A673 (cell line): ENCODE measurements at regions not wholly inside any gene's neighbourhood (a gene's known extent, or its start where the extent isn't known, plus 50 kb on each side); places are given as distances from the start of the nearest gene placed in this dataset.

Source experiments
- BruUV-seq: library from RNA; stranded (reverse); fragments of 400-500 nt; replicated peaks from 2 replicates; lab custom pipeline; 2021; lab: Mats Ljungman, UMichigan
- CTCF ChIA-PET: fragments of 300-600 bp; sonication (Branson Sonifier 250); formaldehyde crosslinking; loops from one replicate; lab custom pipeline; 2022; ENCODE audit warnings: antibody characterized with exemption; lab: Charles Lee
- POLR2A ChIA-PET: fragments of 300-600 bp; sonication (Branson Sonifier 250); formaldehyde crosslinking; loops from one replicate; lab custom pipeline; 2022; ENCODE audit warnings: antibody characterized with exemption; ENCODE audit not compliant: low non-redundant PET; lab: Charles Lee
- DNase-seq: peaks from one replicate; pipeline ENCODE4 v3.0.0-alpha.2; 2015; ENCODE audit warnings: low spot score
- H3K27ac ChIP-seq: fragments of 200-600 bp; sonication (generic); 2 replicates; pipeline ENCODE4 v1.5.1; 2016; ENCODE audit warnings: mixed run types, low read depth, mild to moderate bottlenecking, mixed read lengths, antibody characterized with exemption, low read length; ENCODE audit not compliant: poor library complexity, severe bottlenecking
- H3K27me3 ChIP-seq: fragments of 200-600 bp; sonication (generic); replicated peaks from 2 replicates; pipeline ENCODE4 v1.6.1; 2017; ENCODE audit warnings: mixed run types, low read depth, mild to moderate bottlenecking, mixed read lengths, antibody characterized with exemption, low read length; ENCODE audit not compliant: insufficient read depth, poor library complexity
- H3K36me3 ChIP-seq: fragments of 200-600 bp; sonication (generic); 2 replicates; pipeline ENCODE4 v1.6.1; 2016; ENCODE audit warnings: mixed run types, mild to moderate bottlenecking, mixed read lengths, antibody characterized with exemption, low read length; ENCODE audit not compliant: insufficient read depth, poor library complexity, severe bottlenecking
- H3K4me1 ChIP-seq: fragments of 200-600 bp; sonication (generic); 2 replicates; pipeline ENCODE4 v1.6.1; 2017; ENCODE audit warnings: mixed run types, mild to moderate bottlenecking, mixed read lengths, antibody characterized with exemption, low read length; ENCODE audit not compliant: insufficient read depth, poor library complexity, severe bottlenecking
- H3K4me3 ChIP-seq: fragments of 200-600 bp; sonication (generic); 2 replicates; pipeline ENCODE4 v1.5.1; 2016; ENCODE audit warnings: low read depth, mixed run types, mild to moderate bottlenecking, mixed read lengths, low read length; ENCODE audit not compliant: poor library complexity, severe bottlenecking
- H3K9me3 ChIP-seq: fragments of 200-600 bp; sonication (generic); 2 replicates; pipeline ENCODE4 v1.6.1; 2016; ENCODE audit warnings: mixed run types, low read depth, mild to moderate bottlenecking, mixed read lengths, antibody characterized with exemption, low read length; ENCODE audit not compliant: poor library complexity, severe bottlenecking
- EZH2 ChIP-seq: fragments of 200-600 bp; sonication (generic); IDR thresholded peaks from 2 replicates; pipeline ENCODE4 v1.6.1; 2017; ENCODE audit warnings: borderline replicate concordance, low read depth, mild to moderate bottlenecking, mixed read lengths, antibody characterized with exemption, low read length; ENCODE audit not compliant: poor library complexity, severe bottlenecking
- intact Hi-C: fragments of 100-400 bp; cut with micrococcal nuclease; formaldehyde crosslinking; loops from one replicate; pipeline ENCODE4 v1.10.0; 2022; ENCODE audit not compliant: unreplicated experiment
- TF ChIP-seq, protein P1 (sequence below): fragments of 300-800, 200-600 bp; sonication (generic); conservative IDR thresholded peaks from 2 replicates; pipeline ENCODE4 v1.5.1; 2017; ENCODE audit warnings: low read depth, mild to moderate bottlenecking, antibody characterized with exemption, low read length, moderate library complexity, mixed read lengths

DNA sequence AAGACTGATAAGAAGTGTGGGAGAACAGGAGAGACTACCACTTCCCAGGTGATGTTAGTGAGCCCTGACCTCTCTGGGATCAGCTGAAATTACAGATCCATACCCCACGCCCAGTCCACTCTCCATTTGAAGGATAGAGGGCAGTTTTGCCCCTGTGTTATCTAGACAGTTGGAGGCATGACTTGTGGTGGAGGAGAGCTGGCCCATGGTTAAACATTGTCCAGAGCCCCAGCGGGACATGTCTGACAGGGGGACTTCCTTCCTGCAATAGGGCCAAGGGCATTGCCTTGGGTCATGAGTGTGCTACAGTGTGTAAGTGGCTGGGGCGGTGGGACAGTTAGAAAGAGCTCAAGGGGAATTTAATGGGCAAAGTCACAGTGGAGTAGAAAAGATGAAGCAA, 181.1 kb downstream of the MID1IP1 start:
- DNase-seq, result no peak
- H3K36me3 ChIP-seq, result no peaks in the 10 kb centered on the region
- H3K9me3 ChIP-seq, result no peaks in the 10 kb centered on the region
- TF ChIP-seq, protein P1, sequence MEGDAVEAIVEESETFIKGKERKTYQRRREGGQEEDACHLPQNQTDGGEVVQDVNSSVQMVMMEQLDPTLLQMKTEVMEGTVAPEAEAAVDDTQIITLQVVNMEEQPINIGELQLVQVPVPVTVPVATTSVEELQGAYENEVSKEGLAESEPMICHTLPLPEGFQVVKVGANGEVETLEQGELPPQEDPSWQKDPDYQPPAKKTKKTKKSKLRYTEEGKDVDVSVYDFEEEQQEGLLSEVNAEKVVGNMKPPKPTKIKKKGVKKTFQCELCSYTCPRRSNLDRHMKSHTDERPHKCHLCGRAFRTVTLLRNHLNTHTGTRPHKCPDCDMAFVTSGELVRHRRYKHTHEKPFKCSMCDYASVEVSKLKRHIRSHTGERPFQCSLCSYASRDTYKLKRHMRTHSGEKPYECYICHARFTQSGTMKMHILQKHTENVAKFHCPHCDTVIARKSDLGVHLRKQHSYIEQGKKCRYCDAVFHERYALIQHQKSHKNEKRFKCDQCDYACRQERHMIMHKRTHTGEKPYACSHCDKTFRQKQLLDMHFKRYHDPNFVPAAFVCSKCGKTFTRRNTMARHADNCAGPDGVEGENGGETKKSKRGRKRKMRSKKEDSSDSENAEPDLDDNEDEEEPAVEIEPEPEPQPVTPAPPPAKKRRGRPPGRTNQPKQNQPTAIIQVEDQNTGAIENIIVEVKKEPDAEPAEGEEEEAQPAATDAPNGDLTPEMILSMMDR, result no peak
- no peak for TF ChIP-seq EZH2
- no peak overlapping the region for H3K27ac ChIP-seq
- H3K4me1 ChIP-seq, result no peaks in the 10 kb centered on the region
- intact Hi-C loops, result no loop called here
- BruUV-seq, result no TSS peak
- H3K27me3 ChIP-seq, result no peaks in the 10 kb centered on the region
- no peak overlapping the region for H3K4me3 ChIP-seq
- CTCF ChIA-PET, result no interaction called here
- POLR2A ChIA-PET, result no interaction called here

DNA sequence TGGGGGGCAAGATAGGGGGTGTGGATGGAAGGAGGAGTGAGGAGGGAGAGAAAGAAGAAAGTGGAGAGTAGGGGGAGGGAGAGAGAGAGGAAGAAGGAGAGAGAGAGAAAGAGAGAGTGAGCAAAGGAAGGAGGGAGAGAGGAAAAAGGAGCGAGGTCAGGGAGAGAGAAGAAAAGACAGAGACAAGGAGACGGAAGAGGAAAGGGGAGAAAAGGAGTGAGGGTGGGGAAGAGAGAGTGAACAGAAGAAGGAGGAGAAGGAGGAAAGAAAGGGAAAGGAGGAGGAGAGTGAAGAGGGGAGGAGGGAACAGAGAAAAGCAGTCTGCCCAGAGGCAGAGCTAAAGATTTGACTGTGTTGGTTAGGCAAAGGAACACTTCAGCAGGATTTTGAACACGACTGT, 181.6 kb downstream of the MID1IP1 start:
- ChIA-PET POLR2A (no interaction called here), CTCF (no interaction called here)
- Histone ChIP-seq H3K27me3 (no peaks in the 10 kb centered on the region), H3K4me3 (no peak overlapping the region), H3K27ac (no peak overlapping the region), H3K4me1 (no peaks in the 10 kb centered on the region), H3K36me3 (no peaks in the 10 kb centered on the region), H3K9me3 (no peaks in the 10 kb centered on the region)
- DNase-seq, result no peak
- TF ChIP-seq, protein P1, result no peak
- no peak for TF ChIP-seq EZH2
- intact Hi-C loops, result no loop called here
- no TSS peak for BruUV-seq

DNA sequence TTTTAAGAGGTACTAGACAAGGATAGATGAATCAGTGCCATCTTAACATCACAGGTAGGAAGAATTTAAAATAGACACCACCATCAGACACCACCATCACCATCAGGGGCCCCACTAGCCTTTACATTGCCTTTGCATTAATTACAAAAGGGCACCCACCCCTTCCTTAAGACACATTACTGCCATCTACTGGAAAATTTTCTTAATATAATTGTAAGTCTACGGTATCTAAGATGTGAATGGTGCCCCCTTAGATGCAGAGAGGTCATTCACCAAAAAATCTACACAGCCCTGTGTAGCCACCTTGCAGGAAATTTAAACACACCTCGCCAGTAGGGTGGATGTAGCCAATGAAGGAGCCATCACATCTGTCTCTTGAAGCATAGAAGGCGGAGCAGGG, 184.1 kb downstream of the MID1IP1 start:
- H3K4me3 ChIP-seq, result no peak overlapping the region
- H3K27me3 ChIP-seq, result no peaks in the 10 kb centered on the region
- no peaks in the 10 kb centered on the region for H3K36me3 ChIP-seq
- intact Hi-C loops, result loop anchor here (2.0 kb wide), 1 partner anchor 231 kb away; no protein-coding TSS in a partner anchor
- no peak for TF ChIP-seq EZH2
- TF ChIP-seq, protein P1, result peak; percentile 45; the same call in 1 of the 2 replicates
- H3K4me1 ChIP-seq, result no peaks in the 10 kb centered on the region
- H3K27ac ChIP-seq, result no peak overlapping the region
- no TSS peak for BruUV-seq
- peak; percentile 51 for DNase-seq
- ChIA-PET CTCF (no interaction called here), POLR2A (no interaction called here)
- no peaks in the 10 kb centered on the region for H3K9me3 ChIP-seq
